Astrocyte of the cerebellum (primary cell): ENCODE measurements at regions not wholly inside any gene's neighbourhood (a gene's known extent, or its start where the extent isn't known, plus 50 kb on each side); places are given as distances from the start of the nearest gene placed in this dataset.

ENCODE experiments used
- DNase-seq: peaks from one replicate; pipeline ENCODE4 v3.0.0-alpha.2; 2011; ENCODE audit warnings: low read depth
- H3K4me3 ChIP-seq: 2 replicates; pipeline ENCODE4 v1.5.1; 2011; ENCODE audit warnings: mild to moderate bottlenecking, low read depth, low read length, moderate library complexity
- CTCF ChIP-seq: IDR thresholded peaks from 2 replicates; pipeline ENCODE4 v1.5.1; 2012; ENCODE audit warnings: low read length, low read depth, moderate library complexity, mild to moderate bottlenecking; ENCODE audit errors: missing control alignments
- in situ Hi-C: cut with HindIII; loops from 2 replicates; pipeline ENCODE4 v1.10.0; 2017; ENCODE audit warnings: low sequenced_read_pairs

GRCh38 chr11:45026835-45027234, 76.2 kb upstream of the TP53I11 start:
- in situ Hi-C loops: no loop called here
- H3K4me3 ChIP-seq: no peak overlapping the region
- DNase-seq: no peak
- no peak for TF ChIP-seq CTCF

GRCh38 chr11:45027312-45027711, 76.6 kb upstream of the TP53I11 start:
- in situ Hi-C loops: no loop called here
- TF ChIP-seq CTCF: no peak
- H3K4me3 ChIP-seq: no peak overlapping the region

DNA sequence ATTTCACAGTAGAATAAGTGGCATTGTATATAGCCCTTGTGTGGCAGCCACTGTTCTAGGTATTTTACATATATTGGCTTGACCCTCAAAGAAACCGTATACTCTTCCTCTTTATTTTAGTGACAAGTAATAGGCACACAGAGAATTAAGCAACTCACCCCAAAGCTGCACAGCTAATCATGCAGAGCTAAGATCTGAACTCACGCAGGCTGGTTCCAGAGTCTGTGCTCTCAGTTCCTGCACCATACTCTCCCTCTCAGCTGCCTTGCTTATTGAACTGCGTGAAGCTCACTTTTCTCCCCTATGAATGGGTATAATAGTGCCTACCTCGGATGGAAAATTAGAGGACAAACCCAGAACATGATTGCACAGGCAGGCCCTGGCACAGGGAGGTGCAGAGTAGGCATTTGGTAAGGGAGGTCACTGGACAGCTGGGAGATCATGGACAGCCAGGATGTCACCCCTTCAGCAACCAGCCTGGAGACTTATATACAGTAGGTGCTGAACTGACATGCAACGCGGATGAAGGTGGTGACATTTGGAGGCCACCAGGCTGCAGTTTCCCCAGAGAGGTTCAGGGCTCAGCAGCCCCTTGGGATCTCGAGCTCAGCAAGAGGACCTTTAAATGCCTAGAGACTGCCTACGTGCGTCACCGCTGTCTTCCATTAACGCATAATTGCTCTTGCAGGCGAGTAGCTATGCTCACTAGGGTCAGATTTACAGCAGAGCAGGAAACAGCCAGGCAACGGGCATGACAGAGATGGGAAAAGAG, 78.4 kb upstream of the TP53I11 start:
- no peak overlapping the region for H3K4me3 ChIP-seq
- no peak for TF ChIP-seq CTCF
- no peak for DNase-seq
- in situ Hi-C loops: no loop called here

More at GRCh38 chr11:45027312-45027711, 76.6 kb upstream of the TP53I11 start:
- no peak for DNase-seq

DNA sequence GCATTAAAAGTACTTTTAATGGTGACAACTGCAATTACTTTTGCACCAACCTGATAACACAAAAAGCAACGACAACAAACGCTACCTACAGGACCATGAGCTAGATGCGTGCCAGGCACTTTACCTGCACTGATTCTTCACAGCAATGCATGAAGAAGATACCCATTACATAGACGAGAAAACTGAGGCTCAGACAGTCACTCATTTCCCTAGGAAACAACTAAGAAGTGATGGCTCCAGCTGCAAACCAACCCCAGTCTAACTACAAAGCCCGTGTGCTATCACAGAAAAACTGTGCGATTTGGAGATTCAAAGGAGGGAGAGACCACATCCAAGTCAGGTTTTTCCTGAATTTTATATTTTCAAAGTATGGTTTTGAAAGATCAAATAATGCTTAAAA, 80.1 kb upstream of the TP53I11 start:
- in situ Hi-C loops: no loop called here
- no peak for DNase-seq
- no peak for TF ChIP-seq CTCF
- no peak overlapping the region for H3K4me3 ChIP-seq

DNA sequence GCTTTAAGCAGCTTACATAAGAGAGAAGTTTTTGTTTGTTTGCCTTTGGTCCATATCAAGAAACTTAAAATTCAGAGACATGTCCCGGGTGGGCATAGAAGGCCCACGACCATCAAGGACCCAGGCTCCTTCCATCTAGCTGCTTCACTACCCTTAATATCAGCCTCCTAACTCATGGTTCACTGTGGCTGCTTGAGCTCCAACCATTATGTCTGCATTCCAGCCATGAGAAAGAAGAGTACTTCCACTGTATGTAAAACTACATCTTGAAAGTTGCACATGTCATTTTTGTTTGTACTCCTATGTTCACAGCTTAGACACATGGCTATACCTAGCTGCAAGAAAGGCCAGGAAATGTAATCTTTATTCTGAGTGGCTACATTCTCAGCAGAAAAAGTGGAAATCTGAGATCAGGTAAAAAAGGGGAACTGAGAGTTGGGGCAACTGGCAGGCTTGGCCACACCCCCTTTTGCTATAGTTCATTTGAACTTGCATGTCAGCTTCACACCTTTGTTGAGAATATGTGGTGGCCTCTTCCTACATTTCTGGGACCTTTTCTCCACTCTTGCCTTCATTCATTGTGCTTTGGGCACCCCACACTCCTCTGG, 81.3 kb upstream of the TP53I11 start:
- no peak for DNase-seq
- no peak for TF ChIP-seq CTCF
- H3K4me3 ChIP-seq: no peak overlapping the region
- in situ Hi-C loops: no loop called here

DNA sequence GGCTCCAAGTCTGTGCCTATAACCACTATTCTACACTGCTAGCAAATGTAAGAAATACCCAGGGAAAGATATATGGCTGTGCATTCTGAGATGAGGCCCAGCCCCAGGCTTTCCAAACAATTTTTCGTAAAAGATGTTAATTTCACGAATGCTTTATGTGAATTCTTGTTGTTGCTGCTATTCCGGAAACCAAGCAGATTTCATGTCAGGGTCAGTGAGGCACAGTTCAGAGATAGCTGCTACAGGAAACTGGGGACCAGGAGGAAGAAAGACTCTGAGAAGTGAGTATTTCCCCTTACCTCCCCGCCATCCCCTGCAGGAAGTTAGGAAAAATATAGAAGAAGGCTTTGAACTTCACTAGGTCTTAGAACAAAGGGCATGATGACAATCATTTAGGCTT, 84.7 kb upstream of the TP53I11 start:
- no peak overlapping the region for H3K4me3 ChIP-seq
- TF ChIP-seq CTCF: no peak
- in situ Hi-C loops: no loop called here
- no peak for DNase-seq
